ENCODE measurements at regions not wholly inside any gene's neighbourhood (a gene's known extent, or its start where the extent isn't known, plus 50 kb on each side); places are given as distances from the start of the nearest gene placed in this dataset.

GRCh38 chr7:29639386-29639785 lies 75.8 kb downstream of the PRR15 start:
- CTCF ChIA-PET = interaction anchor here (1.8 kb wide), 1 partner anchor 282 kb away, joined by 5 read pairs; no protein-coding TSS in a partner anchor
- no peak for ATAC-seq

GRCh38 chr7:29639886-29640595 lies 76.4 kb downstream of the PRR15 start:
- H3K9me3 ChIP-seq (ENCODE audit: control insufficient read depth in 1 of 2, insufficient read depth in 1 of 2, low read depth in 1 of 2, low read length in 2 of 2) = no peaks in the 10 kb centered on the region
- H3K4me3 ChIP-seq (replicated peaks in 1 of 2; ENCODE audit: low read depth in 1 of 2, low read length in 2 of 2) = no peak overlapping the region
- BruUV-seq (replicated peaks) = no TSS peak
- ChIA-PET POLR2A (no interaction called here), RAD21 (ENCODE audit: low non-redundant PET in 1 of 2, low total read pairs in 2 of 2, uncharacterized antibody in 2 of 2, unreplicated experiment in 2 of 2) (no interaction called here), CTCF (interaction anchor here (1.8 kb wide), 1 partner anchor 281 kb away, joined by 5 read pairs; no protein-coding TSS in a partner anchor)
- ATAC-seq (no peak), DNase-seq (ENCODE audit: low read depth, low spot score) (no peak)
- H4K20me1 ChIP-seq (ENCODE audit: insufficient read depth) = no peaks in the 10 kb centered on the region
- H3K4me2 ChIP-seq (ENCODE audit: low read length) = no peak overlapping the region
- H3K9ac ChIP-seq (ENCODE audit: low read length) = no peak overlapping the region
- H3K9me2 ChIP-seq (ENCODE audit: insufficient read depth) = no peaks in the 10 kb centered on the region
- H3K4me1 ChIP-seq (ENCODE audit: control insufficient read depth in 1 of 2, insufficient read depth in 2 of 2, low read length in 2 of 2) = peaks cover 11 to 31% of the 10 kb centered on the region in 2 experiments
- no peak overlapping the region for H3K27ac ChIP-seq (ENCODE audit: low read depth, low read length)
- intact Hi-C loops (cut with micrococcal nuclease) = loop anchor here (2.0 kb wide), 1 partner anchor 423 kb away; no protein-coding TSS in a partner anchor
- no peaks in the 10 kb centered on the region for H3K36me3 ChIP-seq (ENCODE audit: control insufficient read depth in 1 of 2, insufficient read depth in 2 of 2, low read length in 2 of 2)
- no peaks in the 10 kb centered on the region for H3K27me3 ChIP-seq (ENCODE audit: insufficient read depth, low read length)
- H2AFZ ChIP-seq (ENCODE audit: low read depth, low read length, poor library complexity, severe bottlenecking) = no peak overlapping the region
- no peaks in the 10 kb centered on the region for H3K79me2 ChIP-seq (ENCODE audit: insufficient read depth, low read length)
- no peak for TF ChIP-seq CBX3 (IDR thresholded peaks at IDR 0.05; ENCODE audit: low read depth)
- TF ChIP-seq ZFX (IDR thresholded peaks at IDR 0.05) = no peak
- TF ChIP-seq FOSL1 (IDR thresholded peaks at IDR 0.05; ENCODE audit: low read depth) = no peak

More at GRCh38 chr7:29639386-29639785, 75.8 kb downstream of the PRR15 start:
- no peaks in the 10 kb centered on the region for H3K36me3 ChIP-seq (ENCODE audit: control insufficient read depth in 1 of 2, insufficient read depth in 2 of 2, low read length in 2 of 2)
- intact Hi-C loops (cut with micrococcal nuclease) = loop anchor here (2.0 kb wide), 1 partner anchor 423 kb away; no protein-coding TSS in a partner anchor
- ChIA-PET RAD21 (ENCODE audit: low non-redundant PET in 1 of 2, low total read pairs in 2 of 2, uncharacterized antibody in 2 of 2, unreplicated experiment in 2 of 2) (no interaction called here), POLR2A (no interaction called here)
- TF ChIP-seq ZNF274 (IDR thresholded peaks at IDR 0.05; ENCODE audit: low read depth, low read length) (no peak), ZFX (IDR thresholded peaks at IDR 0.05) (no peak), SIN3A (IDR thresholded peaks at IDR 0.05; ENCODE audit: low read depth) (no peak), EGR1 (IDR thresholded peaks at IDR 0.05; ENCODE audit: low read depth) (no peak), SP1 (IDR thresholded peaks at IDR 0.05; ENCODE audit: low read depth) (no peak), TCF7L2 (IDR thresholded peaks at IDR 0.05; ENCODE audit: borderline replicate concordance, extremely low read depth, insufficient read depth, insufficient read length) (no peak), ELF1 (IDR thresholded peaks at IDR 0.05; ENCODE audit: borderline replicate concordance, low read depth) (no peak)
- no peak overlapping the region for H3K9ac ChIP-seq (ENCODE audit: low read length)
- no peaks in the 10 kb centered on the region for H3K27me3 ChIP-seq (ENCODE audit: insufficient read depth, low read length)
- H3K9me3 ChIP-seq (ENCODE audit: control insufficient read depth in 1 of 2, insufficient read depth in 1 of 2, low read depth in 1 of 2, low read length in 2 of 2) = no peaks in the 10 kb centered on the region
- no peaks in the 10 kb centered on the region for H3K9me2 ChIP-seq (ENCODE audit: insufficient read depth)
- no peaks in the 10 kb centered on the region for H3K79me2 ChIP-seq (ENCODE audit: insufficient read depth, low read length)
- H2AFZ ChIP-seq (ENCODE audit: low read depth, low read length, poor library complexity, severe bottlenecking) = no peak overlapping the region
- H3K4me1 ChIP-seq (ENCODE audit: control insufficient read depth in 1 of 2, insufficient read depth in 2 of 2, low read length in 2 of 2) = peaks cover 11 to 31% of the 10 kb centered on the region in 2 experiments
- H3K4me3 ChIP-seq (replicated peaks in 1 of 2; ENCODE audit: low read depth in 1 of 2, low read length in 2 of 2) = no peak overlapping the region
- no peaks in the 10 kb centered on the region for H4K20me1 ChIP-seq (ENCODE audit: insufficient read depth)
- no peak overlapping the region for H3K27ac ChIP-seq (ENCODE audit: low read depth, low read length)
- no peak for DNase-seq (ENCODE audit: low read depth, low spot score)
- BruUV-seq (replicated peaks) = no TSS peak
- H3K4me2 ChIP-seq (ENCODE audit: low read length) = no peak overlapping the region
